Liver (tissue), 3 donors: ENCODE measurements at regions not wholly inside any gene's neighbourhood (a gene's known extent, or its start where the extent isn't known, plus 50 kb on each side); places are given as distances from the start of the nearest gene placed in this dataset.

Experiments
- ATF3 ChIP-seq: IDR thresholded peaks from 2 replicates; pipeline ENCODE4 v1.6.1; 2016; ENCODE audit warnings: antibody characterized with exemption
- CTCF ChIP-seq: fragments of 150-350 bp; IDR thresholded peaks from 2 replicates; pipeline ENCODE4 v1.5.1; 2017; ENCODE audit warnings: improper control_type of control experiment, low read depth, low read length; ENCODE audit not compliant: missing input control
- EGR1 ChIP-seq, 2 donors: IDR thresholded peaks; 2 replicates each; pipeline ENCODE4 v1.6.1; 2016 to 2018; ENCODE audit warnings: antibody characterized with exemption in 2 of 2, low read depth in 2 of 2
- FOXA1 ChIP-seq: IDR thresholded peaks from 2 replicates; pipeline ENCODE4 v1.6.1; 2016; ENCODE audit warnings: antibody characterized with exemption
- JUND ChIP-seq, 2 donors: IDR thresholded peaks; 2 replicates each; pipeline ENCODE4 v1.6.1; 2016; ENCODE audit warnings: antibody characterized with exemption in 2 of 2
- MAX ChIP-seq: IDR thresholded peaks from 2 replicates; pipeline ENCODE4 v1.6.1; 2016; ENCODE audit warnings: antibody characterized with exemption
- NR2F2 ChIP-seq: IDR thresholded peaks from 2 replicates; pipeline ENCODE4 v1.6.1; 2016; ENCODE audit warnings: antibody characterized with exemption
- RAD21 ChIP-seq, 2 donors: IDR thresholded peaks; 2 replicates each; pipeline ENCODE4 v1.6.1; 2016; ENCODE audit warnings: antibody characterized with exemption in 2 of 2, mild to moderate bottlenecking in 2 of 2
- REST ChIP-seq: IDR thresholded peaks from 2 replicates; pipeline ENCODE4 v1.6.1; 2016; ENCODE audit warnings: antibody characterized with exemption, mild to moderate bottlenecking
- YY1 ChIP-seq: IDR thresholded peaks from 2 replicates; pipeline ENCODE4 v1.6.1; 2016; ENCODE audit warnings: antibody characterized with exemption, mild to moderate bottlenecking
- ZBTB33 ChIP-seq: IDR thresholded peaks from 2 replicates; pipeline ENCODE4 v1.6.1; 2016; ENCODE audit warnings: antibody characterized with exemption
- donor health status: healthy.
- donor health status: healthy.

GRCh38 chr15:61376961-61377360 lies 147.9 kb upstream of the RORA start:
- no peak for TF ChIP-seq CTCF
- no peak for TF ChIP-seq EGR1 (IDR thresholded peaks at IDR 0.05; ENCODE audit: low read depth in 2 of 2)
- no peak for TF ChIP-seq ZBTB33
- no peak for TF ChIP-seq REST
- TF ChIP-seq FOXA1 = no peak
- no peak for TF ChIP-seq ATF3
- no peak for TF ChIP-seq YY1
- TF ChIP-seq RAD21 (IDR thresholded peaks at IDR 0.05) = no peak
- TF ChIP-seq JUND (IDR thresholded peaks at IDR 0.05) = no peak
- TF ChIP-seq MAX = no peak
- no peak for TF ChIP-seq NR2F2
